Brain microvascular endothelial cell (primary cell): ENCODE measurements at regions not wholly inside any gene's neighbourhood (a gene's known extent, or its start where the extent isn't known, plus 50 kb on each side); places are given as distances from the start of the nearest gene placed in this dataset.

Experiments used
- DNase-seq: peaks from one replicate; pipeline ENCODE4 v3.0.0-alpha.2; 2020
- H3K27ac ChIP-seq: fragments of 250-450 bp; sonication (Bioruptor Pico); 2 replicates; pipeline ENCODE4 v1.5.1; 2020; ENCODE audit warnings: mild to moderate bottlenecking, moderate library complexity
- H3K27me3 ChIP-seq: fragments of 250-450 bp; sonication (Bioruptor Pico); replicated peaks from 2 replicates; pipeline ENCODE4 v1.5.1; 2020; ENCODE audit warnings: mild to moderate bottlenecking
- H3K36me3 ChIP-seq: fragments of 250-450 bp; sonication (Bioruptor Pico); replicated peaks from 2 replicates; pipeline ENCODE4 v1.5.1; 2020; ENCODE audit warnings: mild to moderate bottlenecking
- H3K4me3 ChIP-seq: 2 replicates; pipeline ENCODE4 v1.5.1; 2011; ENCODE audit warnings: low read depth, mild to moderate bottlenecking, control low read depth, low read length, moderate library complexity
- in situ Hi-C: cut with HindIII; loops from 2 replicates; pipeline ENCODE4 v1.10.0; 2017; ENCODE audit warnings: low sequenced_read_pairs, low pct_ligation_motif_present
- TF ChIP-seq, protein P1 (sequence below): IDR thresholded peaks from 2 replicates; pipeline ENCODE4 v1.5.1; 2011; ENCODE audit warnings: low read depth, mild to moderate bottlenecking, moderate library complexity, low read length, control low read depth, inconsistent platforms; ENCODE audit errors: missing control alignments

DNA sequence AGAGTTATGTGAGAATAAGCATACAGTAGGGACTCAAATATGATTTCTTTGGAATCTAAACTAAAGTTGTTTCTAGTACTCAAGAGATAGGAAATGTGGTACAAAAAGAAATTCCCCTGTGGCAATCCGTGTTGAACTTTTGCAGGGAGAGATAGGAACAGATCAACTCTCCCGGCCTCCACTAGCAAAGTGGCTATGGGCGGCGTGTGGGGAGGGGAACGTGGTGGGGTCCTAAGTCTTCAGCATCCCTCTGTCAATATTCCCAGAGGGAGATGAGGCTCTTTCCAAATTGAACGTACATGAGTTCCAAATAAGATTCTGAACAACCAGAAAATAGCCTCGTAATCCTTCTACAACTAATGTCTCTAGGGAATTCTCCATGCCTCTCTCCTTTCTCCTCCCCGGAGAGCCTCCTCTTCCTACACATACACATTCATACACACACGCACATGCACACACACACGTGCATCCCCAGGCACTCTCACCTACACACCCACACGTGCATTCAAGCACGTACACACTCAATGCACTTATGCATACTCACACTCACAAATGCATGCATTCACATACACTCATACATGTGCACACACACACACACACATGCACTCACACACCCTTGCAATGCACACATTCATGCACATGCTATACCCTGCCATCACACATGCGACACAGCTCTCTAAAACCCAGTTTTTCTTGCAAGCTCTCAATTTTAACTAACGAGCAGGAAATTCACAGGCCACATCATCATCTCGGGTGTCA, 244.8 kb downstream of the MAF start:
- DNase-seq, result no peak
- no peak overlapping the region for H3K4me3 ChIP-seq
- no peaks in the 10 kb centered on the region for H3K36me3 ChIP-seq
- TF ChIP-seq, protein P1, sequence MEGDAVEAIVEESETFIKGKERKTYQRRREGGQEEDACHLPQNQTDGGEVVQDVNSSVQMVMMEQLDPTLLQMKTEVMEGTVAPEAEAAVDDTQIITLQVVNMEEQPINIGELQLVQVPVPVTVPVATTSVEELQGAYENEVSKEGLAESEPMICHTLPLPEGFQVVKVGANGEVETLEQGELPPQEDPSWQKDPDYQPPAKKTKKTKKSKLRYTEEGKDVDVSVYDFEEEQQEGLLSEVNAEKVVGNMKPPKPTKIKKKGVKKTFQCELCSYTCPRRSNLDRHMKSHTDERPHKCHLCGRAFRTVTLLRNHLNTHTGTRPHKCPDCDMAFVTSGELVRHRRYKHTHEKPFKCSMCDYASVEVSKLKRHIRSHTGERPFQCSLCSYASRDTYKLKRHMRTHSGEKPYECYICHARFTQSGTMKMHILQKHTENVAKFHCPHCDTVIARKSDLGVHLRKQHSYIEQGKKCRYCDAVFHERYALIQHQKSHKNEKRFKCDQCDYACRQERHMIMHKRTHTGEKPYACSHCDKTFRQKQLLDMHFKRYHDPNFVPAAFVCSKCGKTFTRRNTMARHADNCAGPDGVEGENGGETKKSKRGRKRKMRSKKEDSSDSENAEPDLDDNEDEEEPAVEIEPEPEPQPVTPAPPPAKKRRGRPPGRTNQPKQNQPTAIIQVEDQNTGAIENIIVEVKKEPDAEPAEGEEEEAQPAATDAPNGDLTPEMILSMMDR, result no peak
- in situ Hi-C loops, result no loop called here
- no peaks in the 10 kb centered on the region for H3K27me3 ChIP-seq
- no peak overlapping the region for H3K27ac ChIP-seq

DNA sequence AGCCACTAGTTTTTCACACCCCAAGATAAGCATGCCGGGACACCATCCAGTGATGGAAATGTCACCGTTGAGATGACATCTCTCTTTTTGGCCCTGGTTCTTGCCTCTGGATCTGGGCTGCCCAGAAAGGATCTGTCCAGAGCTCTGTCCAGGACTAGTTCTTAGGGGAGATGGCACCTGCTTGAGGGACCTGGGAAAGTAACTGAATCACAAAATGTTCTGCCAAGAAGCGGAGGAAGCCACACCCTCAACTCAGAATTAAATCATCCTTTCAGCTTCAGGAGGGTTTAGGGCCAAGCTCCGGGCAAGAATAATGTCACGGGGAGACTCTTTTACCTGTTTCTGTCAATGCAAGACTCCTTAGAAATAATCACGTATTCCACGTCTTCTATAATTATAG, 248.6 kb downstream of the MAF start:
- Histone ChIP-seq H3K27ac (no peak overlapping the region), H3K27me3 (no peaks in the 10 kb centered on the region), H3K36me3 (no peaks in the 10 kb centered on the region), H3K4me3 (no peak overlapping the region)
- no peak for DNase-seq
- in situ Hi-C loops, result no loop called here
- TF ChIP-seq, protein P1, result no peak

DNA sequence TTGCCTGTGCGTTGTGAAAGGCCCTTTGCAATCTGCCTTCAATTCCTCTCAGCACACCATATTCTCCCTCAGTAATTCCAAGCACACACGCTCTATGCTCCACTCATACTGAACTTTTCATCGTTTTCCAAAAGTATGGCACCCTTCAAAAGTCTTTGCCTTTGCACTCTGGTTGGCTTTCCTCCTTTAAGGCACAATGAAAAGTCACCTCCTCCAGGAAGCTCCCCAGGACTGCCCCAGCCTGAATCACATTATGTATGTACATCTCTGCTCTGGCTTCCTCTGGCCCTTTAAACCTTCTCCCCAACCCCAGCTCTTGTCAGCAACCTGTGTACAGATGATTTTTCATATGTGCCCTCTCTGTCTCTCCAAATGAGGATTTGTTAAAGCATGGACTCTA, 250.7 kb downstream of the MAF start:
- H3K4me3 ChIP-seq, result no peak overlapping the region
- H3K27me3 ChIP-seq, result no peaks in the 10 kb centered on the region
- TF ChIP-seq, protein P1, result no peak
- DNase-seq, result no peak
- H3K27ac ChIP-seq, result no peak overlapping the region
- in situ Hi-C loops, result no loop called here
- no peaks in the 10 kb centered on the region for H3K36me3 ChIP-seq

DNA sequence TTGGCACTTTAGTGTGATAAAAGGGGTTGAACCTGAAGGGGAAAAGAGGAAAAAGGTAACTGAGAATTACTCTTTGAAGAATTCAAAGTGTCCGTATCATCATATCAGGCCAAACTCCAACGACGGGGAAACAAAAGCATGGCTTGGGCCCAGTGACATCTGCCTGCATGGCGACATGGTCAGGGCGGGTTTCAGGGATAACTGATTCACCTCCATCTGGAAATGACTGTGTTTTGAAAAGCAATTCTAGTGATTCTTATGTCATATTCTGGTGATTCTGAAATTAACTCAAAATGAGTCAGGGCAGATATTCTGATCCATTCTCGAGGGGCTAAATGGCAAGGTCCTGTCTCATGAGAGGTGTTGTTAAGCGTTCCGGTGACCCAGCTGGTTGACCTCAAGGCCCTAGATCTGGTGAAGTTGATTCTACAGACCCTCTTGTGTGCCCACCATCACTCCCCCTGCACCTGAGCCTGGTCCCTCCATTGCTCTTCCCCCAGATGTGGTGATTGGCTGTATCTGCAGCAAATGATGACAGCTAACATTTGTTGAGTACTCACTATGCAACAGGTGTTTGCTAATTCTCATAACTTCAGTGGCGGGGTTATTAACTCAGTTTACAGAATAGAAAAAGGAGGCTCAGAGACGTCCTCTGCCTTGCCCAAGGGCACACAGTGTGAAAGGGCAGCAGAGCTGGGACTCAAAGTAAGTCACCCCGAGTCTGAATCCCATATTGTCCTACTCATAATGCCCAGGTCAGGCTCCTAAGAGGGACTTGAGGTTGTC, 251.8 kb downstream of the MAF start:
- H3K27ac ChIP-seq, result no peak overlapping the region
- H3K4me3 ChIP-seq, result no peak overlapping the region
- no peaks in the 10 kb centered on the region for H3K27me3 ChIP-seq
- no peak for DNase-seq
- no peaks in the 10 kb centered on the region for H3K36me3 ChIP-seq
- TF ChIP-seq, protein P1, result no peak
- in situ Hi-C loops, result no loop called here

DNA sequence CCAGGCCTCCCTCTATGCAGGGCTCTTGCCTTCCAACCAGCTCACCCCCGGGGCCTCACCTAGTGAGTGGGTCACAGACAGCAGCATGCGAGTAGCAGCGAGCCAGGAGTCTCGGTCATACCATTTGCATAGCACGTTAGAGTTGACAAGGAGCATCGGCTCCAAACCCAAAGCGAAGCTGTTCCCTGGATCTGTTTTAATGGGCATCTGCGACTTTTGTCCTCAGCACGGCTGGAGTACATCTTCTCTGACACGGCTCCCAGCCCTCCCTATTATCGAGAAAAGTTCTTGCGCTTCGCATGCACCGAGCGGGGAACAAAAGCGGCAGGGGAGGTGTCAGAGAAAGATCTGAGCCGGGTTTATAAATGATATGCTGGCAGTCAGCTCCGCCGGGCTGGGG, 253.3 kb downstream of the MAF start:
- TF ChIP-seq, protein P1, result no peak
- Histone ChIP-seq H3K27ac (no peak overlapping the region), H3K36me3 (no peaks in the 10 kb centered on the region), H3K27me3 (no peaks in the 10 kb centered on the region), H3K4me3 (no peak overlapping the region)
- in situ Hi-C loops, result no loop called here
- DNase-seq, result no peak

DNA sequence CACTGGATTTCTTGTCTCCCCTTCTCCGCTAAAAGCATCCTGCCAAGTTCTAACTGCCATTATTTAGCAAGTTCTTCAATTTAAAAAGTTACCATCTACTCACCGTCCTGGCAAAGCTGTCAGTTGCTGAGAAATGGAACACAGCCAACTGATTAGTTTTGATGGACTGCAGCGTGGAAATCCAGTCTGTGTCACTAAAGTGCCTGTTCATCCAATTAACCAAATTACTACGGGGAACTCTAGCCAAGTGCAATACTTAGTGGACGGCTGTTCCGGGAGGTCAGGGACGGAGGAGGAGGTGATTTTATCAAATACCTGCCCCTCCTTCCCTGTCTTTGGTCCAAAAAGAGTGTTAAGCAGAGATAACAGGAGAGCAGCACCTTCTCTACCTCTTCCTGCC, 260.7 kb downstream of the MAF start:
- in situ Hi-C loops, result no loop called here
- TF ChIP-seq, protein P1, result no peak

More for the DNA sequence above, 260.7 kb downstream of the MAF start:
- Histone ChIP-seq H3K27ac (no peak overlapping the region), H3K27me3 (no peaks in the 10 kb centered on the region), H3K4me3 (no peak overlapping the region), H3K36me3 (no peaks in the 10 kb centered on the region)
- no peak for DNase-seq
